ENCODE measurements at regions not wholly inside any gene's neighbourhood (a gene's known extent, or its start where the extent isn't known, plus 50 kb on each side); places are given as distances from the start of the nearest gene placed in this dataset.
"Not testable (repeated sequence)": the region's sequence is repeated elsewhere in the genome, so short reads cannot be mapped to it uniquely, and the experiment has no call there.

DNA sequence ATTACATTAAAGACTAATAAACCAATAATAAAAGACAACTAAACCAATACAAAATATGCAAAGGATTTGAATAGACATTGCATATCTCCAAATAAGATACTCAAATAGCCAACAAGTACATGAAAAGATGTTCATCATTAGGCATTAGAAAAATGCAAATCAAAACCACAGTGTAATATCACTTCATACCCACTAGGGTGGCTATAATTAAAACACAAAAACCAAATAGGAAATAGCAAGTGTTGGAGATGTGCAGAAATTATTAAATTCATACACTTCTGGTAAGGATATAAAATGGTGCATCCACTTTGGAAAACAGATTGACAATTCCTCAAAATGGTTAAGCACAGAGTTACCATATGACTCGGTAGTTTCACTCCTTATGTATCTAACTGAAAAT, 860.8 kb upstream of the DIAPH2 start:
- DNase-seq = no peak

DNA sequence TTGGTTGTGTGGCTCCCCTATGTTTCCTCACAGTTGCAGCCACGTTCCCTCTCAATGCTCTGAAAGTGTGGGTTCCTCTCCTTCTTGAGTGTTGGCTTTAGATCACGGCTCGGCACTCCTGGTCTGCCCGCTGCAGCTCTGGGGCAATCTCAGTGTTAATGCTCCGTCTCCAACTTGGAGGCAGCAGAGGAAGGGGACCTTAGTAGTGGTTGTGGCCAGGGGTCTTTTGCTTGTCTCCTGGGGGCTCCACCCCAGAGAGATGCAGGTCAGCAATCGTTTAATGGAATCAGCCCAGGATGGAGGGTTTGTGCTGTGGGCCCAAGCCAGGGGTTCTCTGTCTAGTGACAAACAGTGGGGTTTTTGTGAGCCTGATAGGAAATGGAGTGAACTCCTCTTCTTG, 849.4 kb upstream of the DIAPH2 start:
- DNase-seq = no peak

DNA sequence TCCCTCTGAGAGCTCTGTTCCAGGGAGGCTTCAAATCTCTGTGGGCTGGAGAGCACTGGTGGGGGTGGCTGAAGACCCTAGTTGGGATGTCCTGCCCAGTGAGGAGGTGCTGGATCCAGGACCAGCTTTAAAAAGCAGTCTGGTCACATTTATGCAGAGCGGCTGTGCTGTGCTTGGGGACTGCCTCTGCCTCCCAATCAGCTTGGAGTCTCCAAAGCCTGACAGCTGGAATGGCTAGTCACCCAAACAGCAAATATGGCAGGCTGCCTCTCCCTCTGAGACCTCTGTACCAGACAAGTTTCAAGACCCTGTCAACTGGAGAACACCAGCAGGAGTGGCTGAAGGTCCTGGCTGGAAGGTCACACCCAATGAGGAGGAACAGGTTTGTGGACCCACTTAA, 848.1 kb upstream of the DIAPH2 start:
- DNase-seq = no peak

DNA sequence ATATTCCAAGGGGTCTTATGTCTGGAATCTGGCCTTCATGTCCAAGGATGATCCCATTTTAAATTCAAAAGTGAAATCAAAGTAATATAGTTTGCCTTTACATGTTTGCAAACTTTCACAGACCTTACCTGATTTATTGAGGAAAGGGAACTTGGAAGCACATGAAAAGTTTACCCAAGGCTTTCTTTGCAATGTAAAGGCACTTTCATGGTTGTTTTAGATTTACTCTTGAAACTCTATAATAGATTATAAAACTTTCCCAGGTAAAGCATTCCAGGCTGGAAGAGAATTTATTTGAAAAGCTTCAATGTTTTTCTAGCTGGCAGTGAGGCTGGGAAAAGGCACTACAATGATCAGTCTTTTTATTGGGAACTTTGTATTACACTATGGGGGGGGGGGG, 842.8 kb upstream of the DIAPH2 start:
- no peak for DNase-seq

DNA sequence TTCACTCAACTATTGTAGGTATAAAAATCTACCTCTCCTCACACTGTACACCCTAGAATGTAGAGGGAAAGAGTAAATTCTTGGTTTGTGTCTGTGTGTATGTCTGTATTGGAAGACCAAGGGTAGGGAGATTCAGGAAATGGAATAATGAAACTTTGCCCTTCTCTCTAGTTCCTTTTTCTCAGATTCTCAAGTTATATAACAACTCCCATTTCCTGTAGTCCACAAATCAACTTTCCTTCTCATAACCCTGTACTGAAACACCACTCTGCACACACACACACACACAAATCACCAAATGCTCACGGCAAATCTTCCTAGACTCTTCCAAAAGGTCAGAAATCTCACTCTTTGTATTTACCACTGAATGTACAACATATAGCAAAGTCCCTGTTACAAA, 824.5 kb upstream of the DIAPH2 start:
- DNase-seq = no peak

DNA sequence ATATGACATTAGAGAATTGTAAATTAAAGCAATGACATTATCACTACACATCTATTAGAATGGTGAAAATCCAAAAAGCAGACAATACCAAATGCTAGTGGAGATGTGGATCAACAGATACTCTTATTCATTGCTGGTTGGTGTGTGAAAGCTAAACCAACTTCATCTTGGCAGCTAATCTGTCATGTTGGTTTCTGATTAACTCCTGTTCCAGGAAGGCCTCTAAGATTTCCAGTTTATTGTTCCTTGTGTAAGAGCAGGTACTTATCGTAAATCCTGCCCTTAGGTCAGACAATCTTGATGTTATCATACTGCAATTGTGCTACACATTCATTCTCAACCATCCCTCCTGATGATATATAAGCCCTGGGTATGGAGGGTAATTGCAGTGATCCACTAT, 809.0 kb upstream of the DIAPH2 start:
- DNase-seq = no peak

DNA sequence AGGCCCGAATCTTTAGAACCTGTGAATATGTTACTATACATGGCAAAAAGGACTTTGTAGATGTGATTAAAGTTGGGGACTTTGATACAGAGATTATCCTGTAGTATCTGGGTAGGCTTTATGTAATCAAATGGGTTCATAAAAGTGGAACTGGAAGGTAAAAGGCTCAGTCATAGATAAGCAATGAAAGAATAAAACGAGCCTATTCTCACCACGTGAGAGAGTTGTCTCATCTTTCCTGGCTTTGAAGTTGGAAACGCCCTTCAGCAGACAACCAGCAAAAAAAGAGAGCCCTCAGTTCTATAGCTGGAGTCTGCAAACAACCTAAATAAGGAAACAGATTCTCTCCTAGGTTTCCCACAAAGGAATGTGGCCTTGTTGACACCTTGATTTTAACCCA, 805.8 kb upstream of the DIAPH2 start:
- DNase-seq = no peak

DNA sequence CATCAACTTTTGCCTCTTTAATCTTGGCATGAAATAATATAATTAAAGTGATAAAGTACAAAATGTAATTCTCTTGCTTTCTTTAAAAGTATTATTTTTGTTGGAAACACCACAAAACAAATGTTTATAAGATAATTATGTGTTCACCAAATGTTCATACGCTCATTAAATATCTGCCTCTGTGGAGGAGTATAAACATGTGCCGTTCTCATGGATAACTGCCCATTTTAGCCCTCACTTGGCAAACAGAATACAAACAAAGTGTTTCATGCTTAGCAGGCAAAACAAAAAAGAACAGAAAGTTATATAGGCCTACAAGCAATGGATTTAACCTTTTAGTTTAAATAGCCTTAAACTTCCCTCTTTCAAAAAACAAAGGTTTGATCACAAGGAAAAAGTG, 800.5 kb upstream of the DIAPH2 start:
- DNase-seq = no peak

DNA sequence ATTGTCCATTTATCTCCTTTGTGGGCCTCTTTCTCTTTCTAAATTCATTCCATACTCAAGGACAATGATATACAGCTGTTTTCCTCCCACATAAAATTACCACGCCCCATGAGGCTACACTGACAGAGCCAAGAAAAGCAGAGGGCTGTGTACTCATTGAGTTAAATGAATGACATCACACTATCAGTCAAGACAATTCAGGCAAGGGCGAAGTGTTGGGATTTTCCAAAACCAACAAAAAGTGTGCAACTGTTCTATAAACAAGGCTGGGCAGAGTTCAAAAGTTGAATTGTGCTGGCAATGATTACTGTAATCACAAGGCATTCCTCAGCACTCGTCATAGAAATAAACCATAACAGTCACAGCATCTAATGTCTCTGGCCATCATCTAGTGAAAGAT, 799.6 kb upstream of the DIAPH2 start:
- DNase-seq = no peak

DNA sequence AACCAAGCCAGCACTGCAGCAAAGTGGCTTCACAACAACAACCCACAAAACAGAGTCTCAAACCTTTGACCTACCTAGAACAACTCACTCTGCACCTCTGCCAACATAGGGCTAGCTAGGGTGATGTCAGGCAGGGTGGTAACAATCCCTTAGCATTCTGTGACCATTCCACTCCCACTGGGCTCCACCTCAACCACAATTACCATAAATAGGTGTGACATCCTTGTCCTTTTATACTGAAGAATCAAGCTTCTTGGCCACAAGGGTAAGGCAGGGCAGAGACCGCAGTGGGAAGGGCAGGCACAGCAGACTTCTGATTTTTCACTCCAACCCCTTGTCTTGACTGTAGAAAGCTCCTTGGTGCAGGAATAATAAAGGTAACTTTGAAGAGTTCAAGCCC, 795.4 kb upstream of the DIAPH2 start:
- DNase-seq = no peak

DNA sequence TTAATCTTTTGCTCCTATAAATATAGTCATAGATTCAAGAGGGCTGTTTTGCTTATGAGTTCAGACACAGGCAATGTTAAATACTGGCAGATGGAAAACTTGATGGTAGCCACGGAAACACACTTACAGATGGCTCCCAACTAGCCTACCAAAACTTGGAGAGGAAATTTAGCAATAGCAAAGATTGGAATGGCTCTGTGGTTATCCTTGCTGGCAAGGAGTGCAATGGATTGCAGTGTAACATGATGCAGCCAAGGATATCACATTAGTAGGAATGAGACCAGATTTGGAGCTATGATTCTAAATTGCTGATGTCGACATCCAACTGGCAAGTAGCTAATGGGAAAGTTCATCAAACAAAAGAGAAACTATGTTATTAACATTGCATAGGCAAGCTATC, 791.0 kb upstream of the DIAPH2 start:
- no peak for DNase-seq

DNA sequence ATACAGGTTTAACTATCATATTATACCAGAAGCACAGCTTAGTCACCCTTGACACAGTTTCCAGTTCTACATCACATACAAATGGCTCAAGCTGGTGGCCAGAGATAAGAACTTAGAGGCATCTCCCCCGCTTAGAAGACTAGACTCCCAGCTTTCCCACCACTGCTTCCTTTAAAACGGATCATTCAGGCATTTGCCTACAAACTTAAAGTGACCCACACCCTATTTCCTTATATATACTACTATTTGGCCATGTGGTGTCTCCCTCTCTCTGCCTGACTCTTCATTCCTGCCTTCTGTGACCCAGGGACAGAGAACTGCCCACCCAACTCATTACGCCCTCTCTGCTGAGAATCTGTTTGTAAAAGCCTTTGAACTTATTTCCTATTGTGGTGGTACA, 781.2 kb upstream of the DIAPH2 start:
- DNase-seq = no peak

DNA sequence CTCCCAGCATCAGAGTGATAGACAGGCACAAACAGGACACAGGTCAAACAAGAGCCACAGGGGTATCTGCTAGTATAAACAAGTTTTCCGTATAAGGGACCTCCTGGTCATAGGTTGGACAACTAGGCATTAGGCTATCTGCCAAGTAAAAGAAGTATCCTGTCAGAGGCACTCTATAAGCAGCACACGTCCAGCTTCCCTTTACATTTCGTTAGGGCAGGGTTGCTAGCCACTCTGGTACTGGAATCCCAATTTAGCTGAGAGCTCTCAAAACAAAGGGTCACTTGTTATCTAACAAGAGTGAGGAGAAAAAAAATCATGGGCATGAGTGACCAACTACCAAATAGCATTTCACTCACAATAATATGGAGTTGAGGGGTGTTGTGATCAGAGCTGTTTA, 780.7 kb upstream of the DIAPH2 start:
- DNase-seq = no peak

DNA sequence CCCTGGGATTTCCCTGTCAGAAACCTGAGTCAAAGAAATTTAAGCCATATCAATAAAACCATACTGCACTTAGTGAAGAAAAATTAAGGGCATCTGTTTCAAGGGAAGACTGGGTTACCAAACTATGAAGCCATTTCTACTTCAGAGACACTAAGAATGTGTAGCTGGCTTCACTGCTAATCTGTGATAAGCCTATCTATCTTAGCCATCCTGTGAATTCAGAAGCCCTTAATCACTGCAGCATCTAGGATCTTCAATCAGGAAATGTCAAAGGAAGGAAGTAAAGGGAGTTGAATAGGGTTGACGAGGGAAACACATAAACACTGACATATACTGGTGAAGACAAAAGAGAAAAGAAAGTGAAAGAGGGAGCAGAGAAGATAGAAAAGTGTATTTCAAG, 777.6 kb upstream of the DIAPH2 start:
- no peak for DNase-seq

DNA sequence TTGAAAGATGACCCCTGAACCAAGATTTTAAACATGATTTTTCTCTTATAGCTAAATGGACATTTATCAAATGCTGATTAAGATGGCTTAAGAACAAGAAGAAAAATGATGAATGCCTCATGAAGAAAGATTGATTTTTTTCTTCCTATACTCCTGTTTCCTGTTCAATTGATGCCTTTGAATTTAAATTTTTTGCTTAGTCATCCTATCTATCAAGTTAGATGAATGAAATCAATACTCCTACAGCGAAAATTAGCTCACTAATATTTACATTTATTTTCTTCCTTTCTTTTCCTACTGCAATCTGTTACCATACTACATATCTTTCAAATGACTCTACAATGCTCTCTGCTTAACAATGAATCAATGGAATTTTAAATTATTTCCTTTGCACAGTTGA, 773.6 kb upstream of the DIAPH2 start:
- no peak for DNase-seq

DNA sequence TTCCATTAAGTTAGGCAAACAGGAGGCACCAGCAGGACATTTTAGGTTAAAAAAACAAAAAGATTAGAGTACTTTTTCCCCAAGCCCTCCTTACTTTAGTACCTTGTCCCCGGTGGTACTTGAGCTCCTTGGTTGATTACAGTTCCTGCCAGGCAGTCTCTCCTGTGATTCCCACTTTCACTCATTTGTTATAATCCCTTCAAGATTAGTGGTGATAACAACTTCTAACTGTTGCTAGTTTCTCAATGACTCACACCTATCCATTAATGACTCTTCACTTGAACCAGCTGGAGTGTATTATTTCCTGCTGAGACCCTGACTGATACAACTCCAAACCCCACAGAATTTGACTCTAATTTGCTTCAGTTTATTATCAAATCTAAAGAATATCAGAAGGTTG, 765.0 kb upstream of the DIAPH2 start:
- no peak for DNase-seq

DNA sequence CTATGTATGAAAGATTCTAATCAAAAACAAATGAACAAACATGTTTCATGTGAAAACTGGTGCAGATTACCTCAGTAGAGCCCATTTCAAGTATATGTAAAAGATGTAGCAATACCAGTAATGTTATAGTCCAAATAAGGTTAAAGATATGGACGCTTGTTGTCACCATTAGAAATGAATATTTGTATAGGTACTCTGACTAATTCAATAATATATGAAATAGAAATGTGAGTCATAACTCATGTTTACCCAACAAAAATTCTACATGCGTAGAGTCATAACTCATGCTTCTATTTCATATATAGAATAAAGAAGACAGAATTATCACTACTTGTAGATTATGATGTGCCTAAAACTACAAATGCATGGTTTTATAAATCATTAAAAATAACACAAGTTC, 739.1 kb upstream of the DIAPH2 start:
- DNase-seq = no peak

DNA sequence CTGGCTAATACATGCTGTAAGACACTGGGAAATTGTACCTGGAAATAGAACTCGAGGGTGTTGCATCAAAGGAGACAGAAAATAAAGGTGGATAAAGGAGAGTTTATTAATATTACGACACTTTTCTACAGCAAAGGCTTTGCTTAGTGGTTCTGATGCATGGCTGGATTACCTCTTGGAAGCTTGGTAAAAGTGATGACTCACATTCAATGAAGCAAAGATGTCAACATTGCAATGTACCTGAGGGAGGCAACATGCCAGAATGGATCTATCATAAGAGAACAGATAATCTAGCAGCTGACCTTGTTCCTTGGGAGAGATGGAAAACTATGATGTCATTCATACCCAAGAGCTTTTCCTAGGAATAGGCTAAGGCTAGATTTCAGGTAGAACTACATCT, 735.1 kb upstream of the DIAPH2 start:
- no peak for DNase-seq

DNA sequence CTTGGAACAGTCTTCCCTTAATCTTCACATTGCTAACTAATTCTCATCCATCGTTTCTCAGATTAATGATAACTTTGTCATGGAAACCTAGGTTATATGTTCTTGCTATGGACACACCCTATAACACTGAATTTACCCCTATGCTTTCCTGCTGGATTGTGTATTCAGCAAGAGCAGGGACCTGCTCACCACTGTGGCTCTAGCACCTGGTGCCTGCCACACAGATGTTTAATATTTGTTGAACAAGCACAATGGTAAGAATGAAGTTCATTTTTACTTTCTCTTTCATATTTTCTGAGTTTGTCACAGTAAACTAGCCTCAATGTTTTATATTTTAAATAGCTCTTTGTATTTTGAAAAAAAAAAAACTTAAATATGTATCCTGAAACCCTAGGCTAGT, 734.0 kb upstream of the DIAPH2 start:
- DNase-seq = no peak

DNA sequence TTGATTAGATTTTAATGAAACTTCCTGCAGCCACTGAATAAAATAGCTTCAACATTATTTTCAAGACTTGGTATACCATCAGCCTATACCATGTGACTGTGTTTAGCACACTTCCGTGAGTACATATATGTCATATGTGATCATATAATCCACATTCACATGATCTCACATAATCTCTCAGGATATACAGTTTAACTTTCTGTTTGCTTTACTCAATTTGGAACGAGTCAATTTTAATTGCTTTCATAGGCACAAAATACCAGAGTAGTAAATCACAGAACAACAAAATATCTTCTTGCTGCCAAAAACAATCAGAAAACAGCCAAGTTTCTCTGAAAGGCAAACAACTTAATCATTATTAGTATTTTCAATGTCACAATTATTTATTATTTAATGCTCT, 731.1 kb upstream of the DIAPH2 start:
- no peak for DNase-seq

DNA sequence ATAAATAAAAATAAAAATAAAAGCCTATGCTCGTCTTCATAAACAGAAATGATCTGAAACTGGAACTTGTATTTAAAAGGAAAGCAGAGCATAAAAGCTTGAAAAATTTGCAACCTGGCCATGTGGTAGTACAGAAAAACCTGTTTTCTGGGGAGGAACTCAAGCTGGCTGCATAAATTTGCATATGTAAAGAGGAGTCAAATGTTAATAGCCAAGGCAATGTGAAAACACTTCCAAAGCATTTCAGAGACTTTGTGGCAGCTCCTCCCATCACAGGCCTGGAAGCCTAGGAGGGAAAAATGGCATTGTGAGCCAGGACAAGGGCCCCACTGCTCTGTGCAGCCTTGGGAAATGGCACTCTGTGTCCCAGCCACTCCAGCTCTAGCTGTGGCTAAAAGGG, 727.9 kb upstream of the DIAPH2 start:
- DNase-seq = no peak

DNA sequence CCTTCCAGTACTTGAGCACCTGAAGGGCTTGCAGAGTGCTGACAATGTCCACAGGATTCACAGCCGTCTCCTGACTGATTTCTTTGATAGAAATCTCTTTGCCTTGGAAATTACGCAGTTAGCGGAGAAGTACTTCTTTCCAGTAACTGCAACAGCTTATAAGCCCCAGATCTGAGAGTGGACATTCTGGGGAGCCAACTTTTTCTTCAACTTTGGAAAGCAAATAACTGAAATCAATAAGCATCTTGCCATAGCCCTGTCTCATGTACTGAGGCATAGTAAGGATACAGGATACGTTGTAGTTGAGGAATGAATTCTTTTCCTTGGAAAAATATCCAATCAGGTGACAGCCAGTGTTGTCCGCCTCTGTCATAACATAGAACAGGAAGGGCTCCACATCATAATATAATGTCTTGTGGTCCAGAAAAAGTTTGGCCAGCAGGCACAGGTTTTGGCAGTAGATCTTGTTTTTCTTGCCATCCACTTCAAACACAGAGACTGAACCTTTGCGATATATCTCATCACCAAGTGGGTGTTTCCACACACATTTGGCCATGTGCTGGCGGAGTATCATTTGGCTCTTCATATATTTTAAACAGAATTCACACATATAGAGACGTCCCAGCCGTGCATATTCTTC, 711.1 kb upstream of the DIAPH2 start:
- not testable (repeated sequence) for DNase-seq

DNA sequence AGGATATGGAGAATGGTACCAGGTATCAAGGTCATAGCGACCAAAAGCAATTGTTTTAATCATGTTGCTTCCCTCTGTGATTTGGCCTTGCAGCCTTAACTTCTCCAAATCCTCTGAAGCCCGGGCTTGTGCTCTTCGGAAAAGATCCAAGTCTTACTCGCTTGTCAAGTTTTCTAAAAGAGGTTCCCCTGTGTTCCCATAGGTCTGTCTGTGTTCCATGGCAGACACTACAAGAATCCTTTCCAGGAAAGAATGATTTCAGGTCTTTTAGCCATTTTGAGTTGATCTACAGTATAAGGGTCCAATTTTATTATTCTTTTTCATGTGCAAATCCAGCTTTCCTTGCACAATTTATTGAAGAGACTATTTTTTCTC, 710.6 kb upstream of the DIAPH2 start:
- DNase-seq = no peak

DNA sequence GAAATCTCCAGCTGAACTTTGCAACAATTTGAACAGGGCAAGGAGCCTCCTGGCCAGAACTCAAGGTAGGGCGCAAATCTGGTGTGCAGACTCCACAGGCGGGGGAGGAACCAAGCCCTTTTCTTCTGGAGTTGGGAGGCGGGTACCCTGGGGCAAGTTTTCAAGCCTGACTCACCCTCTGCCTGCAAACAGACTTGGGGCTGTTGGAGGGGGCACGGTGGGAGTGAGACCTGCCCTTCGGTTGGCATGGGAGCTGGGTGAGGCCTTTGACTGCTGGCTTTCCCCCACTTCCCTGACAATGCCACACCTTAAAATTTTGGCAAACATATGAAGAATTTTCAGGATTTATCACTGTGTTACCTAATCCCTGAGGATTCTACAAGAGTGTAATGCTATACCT, 709.8 kb upstream of the DIAPH2 start:
- no peak for DNase-seq

DNA sequence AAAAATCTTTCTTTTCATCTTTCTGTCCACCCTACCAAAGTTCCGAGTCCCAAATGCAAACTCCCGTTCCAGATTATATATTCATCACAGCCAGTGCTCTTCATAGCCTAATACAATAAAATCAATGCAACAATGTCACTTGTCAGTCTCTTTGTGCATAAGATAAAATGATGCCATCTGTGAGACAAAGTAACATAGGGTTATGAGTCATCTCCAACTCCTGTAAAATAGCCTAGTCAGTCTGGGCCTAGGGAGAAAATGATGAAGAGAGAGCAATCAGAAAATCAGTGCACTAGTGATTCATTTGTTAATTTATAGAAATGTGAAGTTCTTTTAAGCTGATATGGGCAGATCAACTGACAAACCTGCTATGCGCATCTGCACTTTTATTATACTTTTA, 689.1 kb upstream of the DIAPH2 start:
- DNase-seq = no peak

DNA sequence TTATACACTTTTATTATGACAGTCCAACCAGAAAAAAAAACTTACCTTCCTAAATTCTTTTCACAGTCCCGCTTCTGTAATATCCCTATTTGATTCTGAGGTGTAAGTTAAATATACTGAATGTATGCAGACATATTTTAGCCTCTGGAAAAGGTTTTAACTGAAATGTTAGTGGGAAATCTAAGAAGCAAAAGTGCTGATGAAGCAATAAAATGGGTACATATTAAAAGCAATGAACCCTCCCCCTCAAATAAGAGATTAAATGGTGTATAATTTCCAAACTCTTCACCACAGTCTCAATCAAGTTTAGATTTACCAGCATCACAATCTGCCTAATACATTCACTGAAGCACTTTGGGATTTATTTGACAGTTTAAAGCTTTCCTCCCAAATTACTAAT, 688.3 kb upstream of the DIAPH2 start:
- no peak for DNase-seq

Measured in NCI-H1048 (cell line).